C4-2B (cell line): ENCODE measurements at regions not wholly inside any gene's neighbourhood (a gene's known extent, or its start where the extent isn't known, plus 50 kb on each side); places are given as distances from the start of the nearest gene placed in this dataset.

Source experiments
- ZFX ChIP-seq: fragments of 450-650 bp; IDR thresholded peaks from 2 replicates; pipeline ENCODE4 v1.6.1; 2017
- TF ChIP-seq, protein P1 (sequence below): fragments of 450-650 bp; conservative IDR thresholded peaks from 2 replicates; pipeline ENCODE4 v1.5.1; 2017; ENCODE audit warnings: mild to moderate bottlenecking

DNA sequence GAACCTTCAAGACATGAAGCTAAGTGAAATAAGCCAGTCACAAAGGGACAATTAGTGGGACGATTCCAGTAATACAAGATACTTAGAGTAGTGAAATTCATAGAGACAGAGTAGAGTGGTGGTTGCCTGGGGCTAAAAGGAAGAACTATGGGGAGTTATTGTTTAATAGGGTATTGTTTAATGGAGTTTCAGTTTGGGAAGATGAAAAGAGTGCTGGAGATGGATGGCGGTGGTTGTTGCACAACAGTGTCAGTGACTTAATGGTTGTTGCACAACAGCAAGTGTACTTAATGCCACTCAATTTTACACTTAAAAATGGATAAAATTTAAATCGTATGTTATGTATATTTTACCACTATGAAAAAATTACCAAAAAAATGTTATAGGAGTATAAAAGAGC is 209.7 kb upstream of the TENT5A start:
- TF ChIP-seq, protein P1, sequence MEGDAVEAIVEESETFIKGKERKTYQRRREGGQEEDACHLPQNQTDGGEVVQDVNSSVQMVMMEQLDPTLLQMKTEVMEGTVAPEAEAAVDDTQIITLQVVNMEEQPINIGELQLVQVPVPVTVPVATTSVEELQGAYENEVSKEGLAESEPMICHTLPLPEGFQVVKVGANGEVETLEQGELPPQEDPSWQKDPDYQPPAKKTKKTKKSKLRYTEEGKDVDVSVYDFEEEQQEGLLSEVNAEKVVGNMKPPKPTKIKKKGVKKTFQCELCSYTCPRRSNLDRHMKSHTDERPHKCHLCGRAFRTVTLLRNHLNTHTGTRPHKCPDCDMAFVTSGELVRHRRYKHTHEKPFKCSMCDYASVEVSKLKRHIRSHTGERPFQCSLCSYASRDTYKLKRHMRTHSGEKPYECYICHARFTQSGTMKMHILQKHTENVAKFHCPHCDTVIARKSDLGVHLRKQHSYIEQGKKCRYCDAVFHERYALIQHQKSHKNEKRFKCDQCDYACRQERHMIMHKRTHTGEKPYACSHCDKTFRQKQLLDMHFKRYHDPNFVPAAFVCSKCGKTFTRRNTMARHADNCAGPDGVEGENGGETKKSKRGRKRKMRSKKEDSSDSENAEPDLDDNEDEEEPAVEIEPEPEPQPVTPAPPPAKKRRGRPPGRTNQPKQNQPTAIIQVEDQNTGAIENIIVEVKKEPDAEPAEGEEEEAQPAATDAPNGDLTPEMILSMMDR: no peak
- TF ChIP-seq ZFX: no peak
